NCI-H82 treated with DMSO at 0.1 percent for 48 hours (cell line): ENCODE measurements at regions not wholly inside any gene's neighbourhood (a gene's known extent, or its start where the extent isn't known, plus 50 kb on each side); places are given as distances from the start of the nearest gene placed in this dataset.

ENCODE experiments used
- DNase-seq: peaks from one replicate; lab custom pipeline; 2025; ENCODE audit not compliant: unreplicated experiment; lab: John Stamatoyannopoulos, UW

GRCh38 chrX:11949291-11949690 is 189.0 kb upstream of the FRMPD4 start:
- DNase-seq: no peak

- DNase-seq: no peak
Measured at GRCh38 chrX:11952176-11952720, 186.0 kb upstream of the FRMPD4 start.

GRCh38 chrX:11953615-11954014 is 184.7 kb upstream of the FRMPD4 start:
- no peak for DNase-seq

GRCh38 chrX:11954176-11954575 is 184.1 kb upstream of the FRMPD4 start:
- no peak for DNase-seq

GRCh38 chrX:11960031-11960430 is 178.2 kb upstream of the FRMPD4 start:
- DNase-seq: no peak

GRCh38 chrX:11965436-11965835 is 172.8 kb upstream of the FRMPD4 start:
- DNase-seq: no peak

- no peak for DNase-seq
Measured at GRCh38 chrX:11967986-11968869, 170.0 kb upstream of the FRMPD4 start.

- DNase-seq: no peak
Measured at GRCh38 chrX:11968991-11969390, 169.3 kb upstream of the FRMPD4 start.

GRCh38 chrX:11970578-11971359 is 167.5 kb upstream of the FRMPD4 start:
- DNase-seq: no peak

- no peak for DNase-seq
Measured at GRCh38 chrX:11976663-11977062, 161.6 kb upstream of the FRMPD4 start.

GRCh38 chrX:11992271-11992670 is 146.0 kb upstream of the FRMPD4 start:
- no peak for DNase-seq

GRCh38 chrX:11995146-11995545 is 143.1 kb upstream of the FRMPD4 start:
- DNase-seq: no peak

- DNase-seq: no peak
Measured at GRCh38 chrX:11996810-11997209, 141.5 kb upstream of the FRMPD4 start.

GRCh38 chrX:11998944-11999343 is 139.3 kb upstream of the FRMPD4 start:
- DNase-seq: no peak

GRCh38 chrX:12002876-12003275 is 135.4 kb upstream of the FRMPD4 start:
- DNase-seq: no peak

GRCh38 chrX:12007881-12008280 is 130.4 kb upstream of the FRMPD4 start:
- DNase-seq: no peak

- DNase-seq: no peak
Measured at GRCh38 chrX:12010436-12010835, 127.8 kb upstream of the FRMPD4 start.

- DNase-seq: no peak
Measured at GRCh38 chrX:12011075-12011474, 127.2 kb upstream of the FRMPD4 start.

- DNase-seq: no peak
Measured at GRCh38 chrX:12013211-12013618, 125.1 kb upstream of the FRMPD4 start.

GRCh38 chrX:12021698-12022097 is 116.6 kb upstream of the FRMPD4 start:
- no peak for DNase-seq

GRCh38 chrX:12026481-12026880 is 111.8 kb upstream of the FRMPD4 start:
- no peak for DNase-seq

- DNase-seq: no peak
Measured at GRCh38 chrX:12032082-12032481, 106.2 kb upstream of the FRMPD4 start.
